GM19328 (cell line): ENCODE measurements at regions not wholly inside any gene's neighbourhood (a gene's known extent, or its start where the extent isn't known, plus 50 kb on each side); places are given as distances from the start of the nearest gene placed in this dataset.
A peak's percentile ranks its signal among the peaks of the same experiment; 100 is the strongest.

ENCODE experiments used
- ATAC-seq: cut with Tn5 transposase; IDR thresholded peaks from one replicate; pipeline ENCODE4 v1.9.1; 2021; ENCODE audit warnings: mild to moderate bottlenecking, moderate library complexity; ENCODE audit not compliant: unreplicated experiment

- ATAC-seq, result no peak
Measured at GRCh38 chr13:106656186-106656585, 88.2 kb upstream of the ARGLU1 start.

DNA sequence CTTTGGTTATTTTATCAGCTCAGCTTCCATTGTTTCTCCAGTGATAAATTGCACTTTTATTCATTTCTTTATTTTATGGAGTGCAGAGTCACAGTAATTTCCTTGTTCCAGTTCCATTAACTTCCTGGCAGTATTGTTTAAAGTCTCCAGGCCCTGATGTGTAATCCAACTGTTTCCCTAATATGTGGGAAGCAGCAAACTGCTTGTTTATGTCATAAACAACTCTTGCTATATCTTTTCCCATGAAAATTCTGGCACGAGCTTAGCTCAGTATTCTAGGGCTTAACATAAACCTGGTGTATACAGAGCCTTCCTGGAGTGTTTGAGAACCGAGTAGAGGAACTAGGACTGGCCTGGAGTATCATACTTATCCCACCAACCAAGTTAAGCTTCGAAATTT lies 83.5 kb upstream of the ARGLU1 start:
- ATAC-seq, result no peak

DNA sequence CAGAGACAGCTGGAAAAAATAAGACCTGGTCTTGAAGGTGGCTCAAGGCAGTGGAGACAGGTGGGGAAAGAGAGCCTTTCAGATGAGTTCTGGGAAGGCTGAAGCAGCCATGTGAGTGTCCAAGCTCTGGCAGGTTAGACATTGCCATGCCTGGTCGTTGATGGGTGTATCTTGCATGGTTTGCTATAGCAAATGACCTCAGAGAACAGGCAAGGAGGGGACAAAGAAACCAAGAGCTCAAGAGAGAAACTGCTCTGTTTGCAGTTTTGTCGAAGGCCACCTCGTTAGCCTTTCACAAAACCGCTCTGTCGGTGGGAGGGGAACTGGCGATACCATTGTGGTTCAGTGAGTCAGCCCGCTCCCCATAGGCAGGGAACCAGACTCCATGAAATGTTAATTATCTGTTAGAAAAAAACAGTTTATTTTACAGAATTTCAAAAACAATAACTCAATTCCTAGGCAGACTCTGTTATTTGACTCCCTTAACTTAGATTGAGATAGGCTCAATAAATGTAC lies 82.8 kb upstream of the ARGLU1 start:
- no peak for ATAC-seq

GRCh38 chr13:106649495-106649894 lies 81.6 kb upstream of the ARGLU1 start:
- ATAC-seq, result no peak

DNA sequence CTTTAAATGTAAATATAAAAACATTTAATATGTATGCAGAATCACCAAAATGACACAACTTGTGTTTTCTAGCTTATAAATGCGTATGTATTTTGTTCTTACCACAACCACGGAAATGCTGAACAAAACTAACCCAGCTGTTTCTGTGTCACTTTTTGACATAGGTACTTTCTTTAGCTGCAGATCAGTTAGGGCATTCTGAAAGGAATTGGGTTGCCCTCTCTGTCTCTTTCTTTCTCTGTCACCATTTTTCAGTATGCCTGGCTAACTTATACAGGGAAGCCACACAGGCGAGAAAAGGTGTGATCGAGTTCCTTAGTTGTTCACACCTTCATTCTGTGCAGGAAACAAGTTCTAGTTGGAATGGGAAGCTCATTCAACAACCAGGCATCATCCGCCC lies 72.6 kb upstream of the ARGLU1 start:
- no peak for ATAC-seq

GRCh38 chr13:106637519-106637918 lies 69.6 kb upstream of the ARGLU1 start:
- no peak for ATAC-seq

DNA sequence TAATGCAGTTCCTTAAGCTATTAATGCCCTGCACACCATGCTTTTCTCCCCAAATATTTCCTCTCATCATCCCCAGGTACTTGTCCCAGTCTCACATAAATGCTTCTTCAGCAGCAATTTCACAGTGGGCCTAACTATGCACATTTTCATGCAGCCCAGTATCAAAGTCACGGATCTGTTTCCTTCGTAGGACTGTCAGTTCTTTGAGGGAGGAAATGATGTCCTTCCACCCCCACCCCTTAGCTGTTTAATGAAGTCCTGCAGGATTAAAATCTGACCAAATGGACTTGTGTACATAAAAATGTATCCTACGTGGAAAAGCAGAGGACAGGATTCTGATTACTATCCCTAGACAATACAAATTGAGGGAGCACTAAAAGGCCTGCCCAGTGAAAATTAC lies 68.6 kb upstream of the ARGLU1 start:
- ATAC-seq, result no peak

GRCh38 chr13:106635616-106636015 lies 67.7 kb upstream of the ARGLU1 start:
- ATAC-seq, result no peak

DNA sequence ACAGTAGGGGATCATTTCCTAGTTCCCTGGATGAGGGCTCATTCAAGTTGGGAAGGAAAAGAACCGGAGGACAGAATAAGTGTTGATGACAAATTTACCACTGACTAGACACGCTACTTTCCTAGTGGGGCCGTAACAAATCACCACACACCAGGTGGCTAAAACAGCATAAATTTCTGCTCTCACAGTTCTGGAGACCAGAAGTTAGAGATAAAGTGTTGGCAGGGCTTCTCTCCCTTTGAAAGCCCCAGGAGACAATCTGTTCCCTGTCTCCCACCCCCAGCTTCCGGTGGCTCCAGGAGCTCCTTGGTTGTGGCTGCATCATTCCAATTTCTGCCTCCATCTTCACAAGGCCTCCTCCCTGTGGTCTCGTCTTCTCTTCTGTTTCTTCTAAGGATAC lies 65.4 kb upstream of the ARGLU1 start:
- ATAC-seq, result no peak

DNA sequence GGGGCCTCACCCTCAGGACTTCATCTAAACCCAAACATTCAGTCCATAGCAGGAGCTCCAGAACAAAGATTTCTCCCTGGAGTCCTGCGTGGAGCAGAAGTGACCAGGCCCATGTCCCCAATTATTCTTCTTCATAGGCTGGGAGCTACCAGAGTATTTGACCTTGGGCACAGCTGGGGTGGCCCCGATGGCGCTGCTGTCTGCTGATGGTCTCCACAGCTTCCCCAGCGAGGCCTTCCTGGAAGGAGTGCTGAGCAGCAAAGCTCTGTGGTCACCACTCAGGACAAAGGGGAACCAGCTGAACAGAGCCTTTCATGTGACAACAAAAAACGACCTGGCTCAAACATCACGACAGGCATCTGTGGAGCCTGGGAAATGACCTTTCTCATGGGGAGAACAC lies 62.7 kb upstream of the ARGLU1 start:
- ATAC-seq, result no peak

DNA sequence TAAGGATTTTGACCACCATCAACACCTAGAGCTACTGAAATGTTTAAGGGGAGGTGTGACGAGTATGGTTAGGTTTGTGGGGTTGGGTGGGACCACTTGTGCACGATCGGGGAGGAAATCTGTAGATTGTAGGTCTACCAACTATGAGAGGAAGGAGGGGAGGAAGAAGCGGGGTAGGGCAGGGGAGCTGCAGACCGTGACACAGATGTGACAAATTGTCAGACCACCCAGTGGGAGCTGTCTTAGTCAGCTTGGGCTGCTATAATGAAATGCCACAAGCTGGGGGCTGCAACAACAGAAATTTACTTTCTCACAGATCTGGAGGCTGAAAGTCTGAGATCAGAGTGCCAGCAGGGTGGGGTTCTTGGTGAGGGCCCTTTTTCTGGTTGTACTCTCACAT lies 62.2 kb upstream of the ARGLU1 start:
- no peak for ATAC-seq

GRCh38 chr13:106628936-106629659 lies 61.2 kb upstream of the ARGLU1 start:
- no peak for ATAC-seq

GRCh38 chr13:106626473-106626872 lies 58.5 kb upstream of the ARGLU1 start:
- ATAC-seq, result no peak

- ATAC-seq, result no peak
Measured at GRCh38 chr13:106625578-106625977, 57.6 kb upstream of the ARGLU1 start.

- ATAC-seq, result no peak
Measured at GRCh38 chr13:106623799-106624460, 56.0 kb upstream of the ARGLU1 start.

GRCh38 chr13:106621833-106622232 lies 53.9 kb upstream of the ARGLU1 start:
- ATAC-seq, result no peak

- peak; percentile 97 for ATAC-seq
Measured at GRCh38 chr13:106619688-106620555, 52.0 kb upstream of the ARGLU1 start.
